H9 (cell line): ENCODE measurements at regions not wholly inside any gene's neighbourhood (a gene's known extent, or its start where the extent isn't known, plus 50 kb on each side); places are given as distances from the start of the nearest gene placed in this dataset.

Source experiments
- DNase-seq: peaks from one replicate; pipeline ENCODE4 v3.0.0-alpha.2; 2017
- H2AFZ ChIP-seq: one replicate; pipeline ENCODE4 v1.6.1; 2013; ENCODE audit warnings: mild to moderate bottlenecking, low read length, control low read depth, moderate library complexity
- H2AK5ac ChIP-seq: 2 replicates; pipeline ENCODE4 v1.6.1; 2013; ENCODE audit warnings: low read length, control low read depth, mixed read lengths; ENCODE audit not compliant: insufficient read length
- H2BK120ac ChIP-seq: one replicate; pipeline ENCODE4 v1.6.1; 2013; ENCODE audit warnings: low read depth, mild to moderate bottlenecking, low read length, control low read depth, inconsistent platforms; ENCODE audit not compliant: poor library complexity, severe bottlenecking
- H2BK12ac ChIP-seq: 2 replicates; pipeline ENCODE4 v1.6.1; 2013; ENCODE audit warnings: low read length, control low read depth, mixed read lengths, low read depth; ENCODE audit not compliant: insufficient read length
- H2BK15ac ChIP-seq: 2 replicates; pipeline ENCODE4 v1.6.1; 2013; ENCODE audit warnings: low read depth, low read length, control low read depth
- H2BK20ac ChIP-seq: one replicate; pipeline ENCODE4 v1.6.1; 2013; ENCODE audit warnings: low read depth, mild to moderate bottlenecking, low read length, control low read depth, inconsistent platforms; ENCODE audit not compliant: poor library complexity, severe bottlenecking
- H2BK5ac ChIP-seq: 2 replicates; pipeline ENCODE4 v1.6.1; 2013; ENCODE audit warnings: low read length, control low read depth, mixed read lengths; ENCODE audit not compliant: insufficient read length
- H3K14ac ChIP-seq: 2 replicates; pipeline ENCODE4 v1.6.1; 2013; ENCODE audit warnings: low read length, control low read depth; ENCODE audit not compliant: insufficient read depth
- H3K18ac ChIP-seq: 2 replicates; pipeline ENCODE4 v1.6.1; 2013; ENCODE audit warnings: low read depth, mild to moderate bottlenecking, mixed read lengths, low read length, control low read depth; ENCODE audit not compliant: insufficient read length
- H3K23ac ChIP-seq: 2 replicates; pipeline ENCODE4 v1.6.1; 2013; ENCODE audit warnings: low read length, control low read depth, mixed read lengths, low read depth; ENCODE audit not compliant: insufficient read length
- H3K23me2 ChIP-seq: 2 replicates; pipeline ENCODE4 v1.6.1; 2013; ENCODE audit warnings: low read depth, mild to moderate bottlenecking, mixed read lengths, low read length, control low read depth; ENCODE audit not compliant: insufficient read length, poor library complexity, severe bottlenecking
- H3K27ac ChIP-seq: 2 replicates; pipeline ENCODE4 v1.5.1; 2013; ENCODE audit warnings: low read length, control low read depth, mixed read lengths, low read depth; ENCODE audit not compliant: insufficient read length
- H3K27me3 ChIP-seq: 2 replicates; pipeline ENCODE4 v1.6.1; 2013; ENCODE audit warnings: low read length, control low read depth, inconsistent platforms; ENCODE audit not compliant: insufficient read depth
- H3K4ac ChIP-seq: 2 replicates; pipeline ENCODE4 v1.6.1; 2013; ENCODE audit warnings: low read depth, mild to moderate bottlenecking, control low read depth, inconsistent platforms, low read length, moderate library complexity
- H3K4me1 ChIP-seq: 2 replicates; pipeline ENCODE4 v1.6.1; 2013; ENCODE audit warnings: low read length, control low read depth, inconsistent platforms; ENCODE audit not compliant: insufficient read depth
- H3K4me2 ChIP-seq: 2 replicates; pipeline ENCODE4 v1.6.1; 2013; ENCODE audit warnings: low read length, control low read depth, mixed read lengths; ENCODE audit not compliant: insufficient read length, insufficient read depth
- H3K56ac ChIP-seq: 2 replicates; pipeline ENCODE4 v1.6.1; 2013; ENCODE audit warnings: low read depth, mild to moderate bottlenecking, mixed read lengths, low read length, control low read depth; ENCODE audit not compliant: insufficient read length
- H3K79me1 ChIP-seq: 2 replicates; pipeline ENCODE4 v1.6.1; 2013; ENCODE audit warnings: low read depth, mild to moderate bottlenecking, moderate library complexity, low read length, control low read depth, inconsistent platforms; ENCODE audit not compliant: insufficient read depth, poor library complexity, severe bottlenecking
- H3K79me2 ChIP-seq: 2 replicates; pipeline ENCODE4 v1.6.1; 2013; ENCODE audit warnings: low read length, control low read depth, inconsistent platforms; ENCODE audit not compliant: insufficient read depth
- H3K9ac ChIP-seq: 2 replicates; pipeline ENCODE4 v1.6.1; 2013; ENCODE audit warnings: low read length, control low read depth, mixed read lengths; ENCODE audit not compliant: insufficient read length; ENCODE audit errors: extremely low read depth
- H3K9me3 ChIP-seq: one replicate; pipeline ENCODE4 v1.6.1; 2013; ENCODE audit warnings: low read depth, low read length, inconsistent platforms; ENCODE audit not compliant: control insufficient read depth
- H3T11ph ChIP-seq: one replicate; pipeline ENCODE4 v1.6.1; 2013; ENCODE audit warnings: mild to moderate bottlenecking, low read length, control low read depth, inconsistent platforms
- H4K20me1 ChIP-seq: one replicate; pipeline ENCODE4 v1.6.1; 2013; ENCODE audit not compliant: control insufficient read depth, insufficient read length, insufficient read depth
- H4K5ac ChIP-seq: 2 replicates; pipeline ENCODE4 v1.6.1; 2013; ENCODE audit warnings: low read depth, mild to moderate bottlenecking, mixed read lengths, low read length, control low read depth; ENCODE audit not compliant: insufficient read length
- H4K8ac ChIP-seq: replicated peaks from 2 replicates; pipeline ENCODE4 v1.6.1; 2013; ENCODE audit warnings: low read length, control low read depth, mixed read lengths, low read depth; ENCODE audit not compliant: insufficient read length
- H4K91ac ChIP-seq: 2 replicates; pipeline ENCODE4 v1.6.1; 2013; ENCODE audit warnings: low read depth, mild to moderate bottlenecking, moderate library complexity, mixed read lengths, low read length, control low read depth; ENCODE audit not compliant: insufficient read length
- H3K27ac Mint-ChIP-seq, 3 experiments: 2 replicates in 2 of 3; 3 replicates in 1 of 3; pipeline ENCODE4 v1.8.0; 2020 to 2021; ENCODE audit warnings: mixed read lengths in 3 of 3, mild to moderate bottlenecking in 1 of 3, moderate library complexity in 1 of 3
- H3K27me3 Mint-ChIP-seq: 2 replicates; pipeline ENCODE4 v1.8.0; 2021; ENCODE audit warnings: low read depth, mild to moderate bottlenecking, moderate library complexity, mixed read lengths
- H3K36me3 Mint-ChIP-seq, 3 experiments: 2 replicates in 2 of 3; 3 replicates in 1 of 3; pipeline ENCODE4 v1.8.0; 2020 to 2021; ENCODE audit warnings: low read depth in 3 of 3, mixed read lengths in 3 of 3; ENCODE audit not compliant: insufficient read depth in 1 of 3
- H3K4me1 Mint-ChIP-seq, 2 experiments: 2 replicates each; pipeline ENCODE4 v1.8.0; 2020; ENCODE audit warnings: mixed read lengths in 2 of 2
- H3K4me3 Mint-ChIP-seq, 2 experiments: 2 replicates in 1 of 2; 3 replicates in 1 of 2; pipeline ENCODE4 v1.8.0; 2020 to 2021; ENCODE audit warnings: mild to moderate bottlenecking in 2 of 2, mixed read lengths in 2 of 2, moderate library complexity in 1 of 2
- H3K9me3 Mint-ChIP-seq, 2 experiments: 2 replicates in 1 of 2; 3 replicates in 1 of 2; pipeline ENCODE4 v1.8.0; 2020; ENCODE audit warnings: mild to moderate bottlenecking in 2 of 2, mixed read lengths in 2 of 2, moderate library complexity in 1 of 2
- CTCF ChIP-seq: fragments of 200-600 bp; sonication (generic); conservative IDR thresholded peaks from 3 replicates; pipeline ENCODE4 v1.8.0; 2021; ENCODE audit warnings: antibody characterized with exemption, mild to moderate bottlenecking
- WGBS: extraction: QIAGEN DNeasy Blood & Tissue Kit; methylation state at CpG from one replicate; pipeline ENCODE4 v1.1.7; 2013; ENCODE audit warnings: missing lambda C conversion rate, low lambda C conversion rate, mixed read lengths; ENCODE audit not compliant: insufficient read length; ENCODE audit errors: extremely low coverage; 5-methylcytosine and 5-hydroxymethylcytosine counted together

GRCh38 chr5:8226148-8226547 is 357.2 kb downstream of the MTRR start:
- Histone ChIP-seq H3K9me3 (no peaks in the 10 kb centered on the region), H3K23ac (no peak overlapping the region), H3K27ac (no peak overlapping the region), H3K18ac (no peak overlapping the region), H4K5ac (no peak overlapping the region), H2BK12ac (no peak overlapping the region), H2AFZ (no peak overlapping the region), H2BK20ac (no peak overlapping the region), H3K79me2 (no peaks in the 10 kb centered on the region), H4K91ac (no peak overlapping the region), H3K4ac (no peak overlapping the region), H4K20me1 (no peaks in the 10 kb centered on the region), H3K4me2 (no peak overlapping the region), H3K27me3 (no peaks in the 10 kb centered on the region), H2BK120ac (no peak overlapping the region), H3K23me2 (no peaks in the 10 kb centered on the region), H3K4me1 (no peaks in the 10 kb centered on the region), H3K56ac (no peak overlapping the region), H2AK5ac (no peak overlapping the region), H3K79me1 (no peaks in the 10 kb centered on the region), H3T11ph (no peak overlapping the region), H2BK15ac (no peak overlapping the region), H3K14ac (no peak overlapping the region), H2BK5ac (no peak overlapping the region), H3K9ac (no peak overlapping the region), H4K8ac (no peak overlapping the region)
- no peak overlapping the region for H3K27ac Mint-ChIP-seq
- H3K27me3 Mint-ChIP-seq, result peaks cover 6% of the 10 kb centered on the region
- H3K4me1 Mint-ChIP-seq, result no peaks in the 10 kb centered on the region
- WGBS, result no CpG with 5 or more reads among the region's 3 CpGs
- no peaks in the 10 kb centered on the region for H3K36me3 Mint-ChIP-seq
- no peak overlapping the region for H3K4me3 Mint-ChIP-seq
- H3K9me3 Mint-ChIP-seq, result peaks cover 2 to 6% of the 10 kb centered on the region in 2 experiments; a peak in 4 of 5 replicates
- no peak for TF ChIP-seq CTCF
- DNase-seq, result no peak
